ENCODE measurements at regions not wholly inside any gene's neighbourhood (a gene's known extent, or its start where the extent isn't known, plus 50 kb on each side); places are given as distances from the start of the nearest gene placed in this dataset.

- H3K9ac ChIP-seq (ENCODE audit: low read depth, low read length) = no peak overlapping the region
- peaks cover 17% of the 10 kb centered on the region for H3K4me1 ChIP-seq (ENCODE audit: insufficient read depth, low read length)
- H3K27ac ChIP-seq (ENCODE audit: low read depth, low read length) = no peak overlapping the region
- H3K4me3 ChIP-seq (ENCODE audit: low read length) = no peak overlapping the region
- no peaks in the 10 kb centered on the region for H3K36me3 ChIP-seq (ENCODE audit: insufficient read depth, low read length)
- WGBS = 95% methylated on average over 3 of the region's 3 CpGs
- peaks cover 3% of the 10 kb centered on the region; the same call in 1 of the 2 replicates for H3K9me3 ChIP-seq (ENCODE audit: insufficient read depth, low read depth, low read length)
- H3K27me3 ChIP-seq (ENCODE audit: insufficient read depth, low read length) = no peaks in the 10 kb centered on the region
Observed at GRCh38 chr4:57291911-57292310, 181.7 kb upstream of the IGFBP7 start.

DNA sequence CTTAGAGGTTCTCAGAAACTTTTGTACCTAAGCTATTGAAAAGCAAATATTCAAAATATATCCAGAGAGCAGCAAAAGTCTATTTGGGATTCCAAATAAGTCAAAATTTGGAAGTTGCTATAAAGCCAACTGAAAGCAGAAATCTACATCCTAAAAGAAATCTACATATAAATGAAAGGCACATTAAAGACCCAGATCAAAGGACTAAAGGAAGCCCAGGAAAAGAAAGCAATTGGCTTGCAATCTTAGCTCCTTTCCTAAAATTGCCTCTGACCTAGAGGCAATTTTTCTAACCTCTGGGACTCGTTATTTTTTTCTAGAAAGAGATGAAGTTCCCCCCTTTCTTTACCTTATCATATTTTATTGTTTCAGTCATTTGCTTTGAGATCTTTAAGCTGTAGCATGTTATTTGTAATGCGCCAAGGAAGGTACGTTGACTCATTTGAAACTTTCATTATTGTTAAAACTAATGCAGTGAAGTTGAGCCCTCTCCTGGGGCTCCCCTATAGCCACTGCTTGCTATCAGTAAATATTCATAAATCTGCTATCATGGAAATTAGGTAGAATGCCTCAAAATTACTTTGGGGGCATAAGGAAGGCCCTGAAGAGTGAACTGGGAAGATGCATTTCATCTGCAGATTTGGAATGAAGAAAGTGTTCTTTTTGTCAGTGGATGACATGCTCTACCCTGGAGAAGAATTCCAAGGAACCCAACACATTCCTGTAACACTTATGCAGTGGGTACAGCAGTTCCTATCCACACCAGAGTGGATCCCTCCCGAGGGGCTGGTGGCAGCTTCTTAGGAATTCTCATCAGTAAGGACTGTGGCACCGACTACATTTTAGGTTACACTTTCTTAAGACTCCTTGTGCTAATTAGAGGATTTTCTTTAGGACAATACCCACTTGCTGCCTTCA lies 177.8 kb upstream of the IGFBP7 start:
- H3K9me3 ChIP-seq (ENCODE audit: insufficient read depth, low read depth, low read length) = peaks cover 3% of the 10 kb centered on the region; the same call in 1 of the 2 replicates
- no peak overlapping the region for H3K4me3 ChIP-seq (ENCODE audit: low read length)
- WGBS = 27% methylated on average over 5 of the region's 5 CpGs
- no peak overlapping the region for H3K9ac ChIP-seq (ENCODE audit: low read depth, low read length)
- peak overlapping the region; percentile 27; the same call in 1 of the 2 replicates for H3K27ac ChIP-seq (ENCODE audit: low read depth, low read length)
- no peaks in the 10 kb centered on the region for H3K27me3 ChIP-seq (ENCODE audit: insufficient read depth, low read length)
- H3K36me3 ChIP-seq (ENCODE audit: insufficient read depth, low read length) = no peaks in the 10 kb centered on the region
- H3K4me1 ChIP-seq (ENCODE audit: insufficient read depth, low read length) = peaks cover 14% of the 10 kb centered on the region

DNA sequence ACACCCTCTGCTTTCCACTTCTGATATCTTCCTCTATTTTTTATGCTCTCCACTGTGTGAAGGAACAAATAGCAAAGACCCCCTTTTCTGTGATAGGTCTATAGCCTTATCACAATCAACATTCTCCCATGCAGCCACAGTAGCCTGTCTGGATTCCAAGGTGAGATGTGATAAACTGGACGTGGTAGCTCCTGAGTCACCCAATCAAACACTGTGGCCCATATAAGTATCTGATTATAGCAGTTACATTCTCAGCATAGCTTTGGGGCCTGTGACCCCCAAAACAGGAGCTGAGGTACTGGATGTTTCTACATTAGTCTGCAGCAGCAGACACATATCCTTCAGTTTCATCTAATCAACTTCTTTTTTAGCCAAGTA lies 172.7 kb upstream of the IGFBP7 start:
- H3K4me1 ChIP-seq (ENCODE audit: insufficient read depth, low read length) = peaks cover 12% of the 10 kb centered on the region
- H3K9me3 ChIP-seq (ENCODE audit: insufficient read depth, low read depth, low read length) = no peaks in the 10 kb centered on the region
- H3K27ac ChIP-seq (ENCODE audit: low read depth, low read length) = no peak overlapping the region
- no peak overlapping the region for H3K4me3 ChIP-seq (ENCODE audit: low read length)
- H3K36me3 ChIP-seq (ENCODE audit: insufficient read depth, low read length) = no peaks in the 10 kb centered on the region
- WGBS = 100% methylated on average over 1 of the region's 1 CpG
- H3K9ac ChIP-seq (ENCODE audit: low read depth, low read length) = no peak overlapping the region
- no peaks in the 10 kb centered on the region for H3K27me3 ChIP-seq (ENCODE audit: insufficient read depth, low read length)

GRCh38 chr4:57280481-57280880 lies 170.3 kb upstream of the IGFBP7 start:
- Histone ChIP-seq H3K27ac (ENCODE audit: low read depth, low read length) (no peak overlapping the region), H3K9me3 (ENCODE audit: insufficient read depth, low read depth, low read length) (no peaks in the 10 kb centered on the region), H3K27me3 (ENCODE audit: insufficient read depth, low read length) (no peaks in the 10 kb centered on the region), H3K4me1 (ENCODE audit: insufficient read depth, low read length) (0 out of 2 replicates have a peak, but pooled peaks cover 7% of the 10 kb centered on the region), H3K9ac (ENCODE audit: low read depth, low read length) (no peak overlapping the region), H3K4me3 (ENCODE audit: low read length) (no peak overlapping the region), H3K36me3 (ENCODE audit: insufficient read depth, low read length) (no peaks in the 10 kb centered on the region)
- WGBS = 75% methylated on average over 2 of the region's 2 CpGs

- Histone ChIP-seq H3K9ac (ENCODE audit: low read depth, low read length) (no peak overlapping the region), H3K36me3 (ENCODE audit: insufficient read depth, low read length) (no peaks in the 10 kb centered on the region), H3K27me3 (ENCODE audit: insufficient read depth, low read length) (no peaks in the 10 kb centered on the region), H3K4me3 (ENCODE audit: low read length) (no peak overlapping the region), H3K9me3 (ENCODE audit: insufficient read depth, low read depth, low read length) (no peaks in the 10 kb centered on the region), H3K4me1 (ENCODE audit: insufficient read depth, low read length) (0 out of 2 replicates have a peak, but pooled peaks cover 7% of the 10 kb centered on the region), H3K27ac (ENCODE audit: low read depth, low read length) (no peak overlapping the region)
- 98% methylated on average over 6 of the region's 6 CpGs for WGBS
Observed at GRCh38 chr4:57278780-57279179, 168.6 kb upstream of the IGFBP7 start.

- WGBS = 88% methylated on average over 1 of the region's 2 CpGs
- Histone ChIP-seq H3K9ac (ENCODE audit: low read depth, low read length) (no peak overlapping the region), H3K9me3 (ENCODE audit: insufficient read depth, low read depth, low read length) (no peaks in the 10 kb centered on the region), H3K36me3 (ENCODE audit: insufficient read depth, low read length) (no peaks in the 10 kb centered on the region), H3K27ac (ENCODE audit: low read depth, low read length) (no peak overlapping the region), H3K4me3 (ENCODE audit: low read length) (no peak overlapping the region), H3K4me1 (ENCODE audit: insufficient read depth, low read length) (peaks cover 4% of the 10 kb centered on the region; the same call in 1 of the 2 replicates), H3K27me3 (ENCODE audit: insufficient read depth, low read length) (no peaks in the 10 kb centered on the region)
Observed at GRCh38 chr4:57274082-57274481, 163.9 kb upstream of the IGFBP7 start.

- Histone ChIP-seq H3K27ac (ENCODE audit: low read depth, low read length) (no peak overlapping the region), H3K27me3 (ENCODE audit: insufficient read depth, low read length) (no peaks in the 10 kb centered on the region), H3K4me1 (ENCODE audit: insufficient read depth, low read length) (peaks cover 15% of the 10 kb centered on the region), H3K9ac (ENCODE audit: low read depth, low read length) (no peak overlapping the region), H3K4me3 (ENCODE audit: low read length) (no peak overlapping the region), H3K36me3 (ENCODE audit: insufficient read depth, low read length) (no peaks in the 10 kb centered on the region), H3K9me3 (ENCODE audit: insufficient read depth, low read depth, low read length) (no peaks in the 10 kb centered on the region)
- 78% methylated on average over 7 of the region's 7 CpGs for WGBS
Observed at GRCh38 chr4:57270346-57270745, 160.2 kb upstream of the IGFBP7 start.

GRCh38 chr4:57265831-57266582 lies 155.8 kb upstream of the IGFBP7 start:
- no peaks in the 10 kb centered on the region for H3K36me3 ChIP-seq (ENCODE audit: insufficient read depth, low read length)
- no peak overlapping the region for H3K4me3 ChIP-seq (ENCODE audit: low read length)
- peaks cover 18% of the 10 kb centered on the region for H3K4me1 ChIP-seq (ENCODE audit: insufficient read depth, low read length)
- 39% methylated on average over 4 of the region's 6 CpGs for WGBS
- H3K9me3 ChIP-seq (ENCODE audit: insufficient read depth, low read depth, low read length) = no peaks in the 10 kb centered on the region
- H3K9ac ChIP-seq (ENCODE audit: low read depth, low read length) = no peak overlapping the region
- no peaks in the 10 kb centered on the region for H3K27me3 ChIP-seq (ENCODE audit: insufficient read depth, low read length)
- no peak overlapping the region for H3K27ac ChIP-seq (ENCODE audit: low read depth, low read length)

DNA sequence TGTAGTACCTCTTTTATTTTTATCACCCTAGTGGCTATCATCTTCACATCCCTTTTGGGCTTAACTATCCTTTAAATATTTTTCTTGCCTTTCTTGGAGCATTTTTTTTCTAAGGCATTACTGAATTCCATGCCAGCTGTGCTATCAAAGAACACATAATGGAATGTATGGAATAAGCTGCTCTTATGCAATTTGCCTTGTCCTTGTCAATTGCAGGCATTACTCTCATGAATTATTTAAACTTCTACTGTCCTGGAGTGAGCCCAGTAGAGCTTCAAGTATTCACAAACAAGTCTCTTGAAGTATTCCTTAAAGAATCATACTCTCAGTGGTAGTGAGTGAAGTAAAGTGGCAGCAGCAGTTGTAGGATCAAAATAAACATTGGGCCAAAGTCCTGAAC lies 144.6 kb upstream of the IGFBP7 start:
- no peaks in the 10 kb centered on the region for H3K36me3 ChIP-seq (ENCODE audit: insufficient read depth, low read length)
- 0 out of 2 replicates have a peak, but pooled peaks cover 5% of the 10 kb centered on the region for H3K9me3 ChIP-seq (ENCODE audit: insufficient read depth, low read depth, low read length)
- no peaks in the 10 kb centered on the region for H3K27me3 ChIP-seq (ENCODE audit: insufficient read depth, low read length)
- no peak overlapping the region for H3K27ac ChIP-seq (ENCODE audit: low read depth, low read length)
- H3K9ac ChIP-seq (ENCODE audit: low read depth, low read length) = no peak overlapping the region
- no peak overlapping the region for H3K4me3 ChIP-seq (ENCODE audit: low read length)
- peaks cover 5% of the 10 kb centered on the region; the same call in 1 of the 2 replicates for H3K4me1 ChIP-seq (ENCODE audit: insufficient read depth, low read length)

GRCh38 chr4:57249083-57249482 lies 138.9 kb upstream of the IGFBP7 start:
- Histone ChIP-seq H3K36me3 (ENCODE audit: insufficient read depth, low read length) (no peaks in the 10 kb centered on the region), H3K9me3 (ENCODE audit: insufficient read depth, low read depth, low read length) (no peaks in the 10 kb centered on the region), H3K4me1 (ENCODE audit: insufficient read depth, low read length) (peaks cover 5% of the 10 kb centered on the region; the same call in 1 of the 2 replicates), H3K27me3 (ENCODE audit: insufficient read depth, low read length) (no peaks in the 10 kb centered on the region), H3K9ac (ENCODE audit: low read depth, low read length) (no peak overlapping the region), H3K4me3 (ENCODE audit: low read length) (no peak overlapping the region), H3K27ac (ENCODE audit: low read depth, low read length) (no peak overlapping the region)
- 76% methylated on average over 1 of the region's 1 CpG for WGBS

DNA sequence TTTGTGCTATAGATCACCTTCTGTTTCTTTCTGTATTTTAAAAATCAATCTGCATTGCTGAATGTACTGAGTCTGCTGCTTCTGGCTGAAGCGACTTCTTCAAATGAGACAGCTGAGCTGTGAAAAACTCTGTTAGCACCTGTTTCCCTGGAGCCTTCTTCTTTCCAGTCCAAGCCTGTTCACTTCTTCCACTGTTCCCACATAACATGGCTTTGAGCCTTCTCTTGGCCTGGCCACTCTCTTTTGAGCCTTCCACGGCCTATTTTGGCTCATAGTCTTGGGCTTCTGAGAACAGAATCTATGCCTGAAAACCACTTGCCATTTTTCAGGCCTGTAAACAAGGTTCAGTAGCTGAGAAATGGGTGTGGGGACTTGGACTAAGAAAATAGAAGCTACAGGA lies 132.9 kb upstream of the IGFBP7 start:
- Histone ChIP-seq H3K4me3 (ENCODE audit: low read length) (no peak overlapping the region), H3K27ac (ENCODE audit: low read depth, low read length) (no peak overlapping the region), H3K4me1 (ENCODE audit: insufficient read depth, low read length) (no peaks in the 10 kb centered on the region), H3K9me3 (ENCODE audit: insufficient read depth, low read depth, low read length) (no peaks in the 10 kb centered on the region), H3K36me3 (ENCODE audit: insufficient read depth, low read length) (no peaks in the 10 kb centered on the region), H3K27me3 (ENCODE audit: insufficient read depth, low read length) (no peaks in the 10 kb centered on the region), H3K9ac (ENCODE audit: low read depth, low read length) (no peak overlapping the region)
- WGBS = 92% methylated on average over 2 of the region's 2 CpGs

Measured in HUES64 (cell line).